ENCODE measurements at regions not wholly inside any gene's neighbourhood (a gene's known extent, or its start where the extent isn't known, plus 50 kb on each side); places are given as distances from the start of the nearest gene placed in this dataset.

DNA sequence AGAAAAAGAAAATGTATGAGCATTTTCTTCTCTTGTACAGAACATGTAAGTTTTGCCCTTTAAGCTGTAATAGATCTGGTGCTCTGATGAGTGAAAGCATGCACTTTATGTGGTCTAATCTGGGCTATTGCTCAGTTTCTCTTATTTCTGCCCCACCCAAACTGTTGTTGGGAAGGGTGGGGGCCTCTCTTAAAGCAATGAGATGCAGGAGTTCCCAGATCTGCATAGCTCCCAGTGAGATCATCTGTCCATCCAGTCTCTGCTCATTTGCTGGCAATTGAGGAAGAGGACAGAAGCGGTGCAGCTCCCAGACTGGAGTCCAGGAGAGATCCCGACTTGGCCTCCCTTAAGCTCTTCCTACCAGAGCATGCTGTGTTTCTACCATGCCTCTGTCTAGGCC, 114.9 kb upstream of the SORCS3 start:
- Mint-ChIP-seq H3K4me1 (no peaks in the 10 kb centered on the region), H3K36me3 (ENCODE audit: low read depth) (no peaks in the 10 kb centered on the region), H3K27ac (ENCODE audit: unreplicated experiment) (no peak overlapping the region), H3K9me3 (no peaks in the 10 kb centered on the region), H3K4me3 (no peak overlapping the region), H3K27me3 (ENCODE audit: low read depth) (peaks cover 3% of the 10 kb centered on the region)
- TF ChIP-seq, protein P1, sequence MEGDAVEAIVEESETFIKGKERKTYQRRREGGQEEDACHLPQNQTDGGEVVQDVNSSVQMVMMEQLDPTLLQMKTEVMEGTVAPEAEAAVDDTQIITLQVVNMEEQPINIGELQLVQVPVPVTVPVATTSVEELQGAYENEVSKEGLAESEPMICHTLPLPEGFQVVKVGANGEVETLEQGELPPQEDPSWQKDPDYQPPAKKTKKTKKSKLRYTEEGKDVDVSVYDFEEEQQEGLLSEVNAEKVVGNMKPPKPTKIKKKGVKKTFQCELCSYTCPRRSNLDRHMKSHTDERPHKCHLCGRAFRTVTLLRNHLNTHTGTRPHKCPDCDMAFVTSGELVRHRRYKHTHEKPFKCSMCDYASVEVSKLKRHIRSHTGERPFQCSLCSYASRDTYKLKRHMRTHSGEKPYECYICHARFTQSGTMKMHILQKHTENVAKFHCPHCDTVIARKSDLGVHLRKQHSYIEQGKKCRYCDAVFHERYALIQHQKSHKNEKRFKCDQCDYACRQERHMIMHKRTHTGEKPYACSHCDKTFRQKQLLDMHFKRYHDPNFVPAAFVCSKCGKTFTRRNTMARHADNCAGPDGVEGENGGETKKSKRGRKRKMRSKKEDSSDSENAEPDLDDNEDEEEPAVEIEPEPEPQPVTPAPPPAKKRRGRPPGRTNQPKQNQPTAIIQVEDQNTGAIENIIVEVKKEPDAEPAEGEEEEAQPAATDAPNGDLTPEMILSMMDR (conservative IDR thresholded peaks at IDR 0.05), result no peak
- DNase-seq (ENCODE audit: low read depth, low spot score), result no peak

DNA sequence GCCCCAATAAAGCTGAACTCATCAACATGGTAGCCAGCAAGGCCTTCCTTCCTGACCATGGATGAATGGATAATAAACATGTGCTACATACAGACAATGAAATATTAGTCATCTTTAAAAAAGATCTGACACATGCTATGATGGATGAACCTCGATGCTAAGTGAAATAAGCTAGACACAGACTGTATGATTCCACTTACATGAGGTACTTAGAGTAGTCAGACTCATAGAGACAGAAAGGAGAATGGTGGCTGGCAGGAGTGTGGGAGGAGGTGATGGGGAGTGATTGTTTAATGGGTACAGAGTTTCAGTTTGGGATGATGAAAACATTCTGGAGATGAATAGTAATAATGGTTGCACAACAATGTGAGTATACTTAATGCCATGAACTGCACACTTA, 114.1 kb upstream of the SORCS3 start:
- no peak overlapping the region for H3K27ac Mint-ChIP-seq (ENCODE audit: unreplicated experiment)
- H3K9me3 Mint-ChIP-seq, result no peaks in the 10 kb centered on the region
- no peak overlapping the region for H3K4me3 Mint-ChIP-seq
- H3K4me1 Mint-ChIP-seq, result no peaks in the 10 kb centered on the region
- DNase-seq (ENCODE audit: low read depth, low spot score), result no peak
- H3K36me3 Mint-ChIP-seq (ENCODE audit: low read depth), result no peaks in the 10 kb centered on the region
- H3K27me3 Mint-ChIP-seq (ENCODE audit: low read depth), result peaks cover 3% of the 10 kb centered on the region
- TF ChIP-seq, protein P1 (conservative IDR thresholded peaks at IDR 0.05), result no peak

DNA sequence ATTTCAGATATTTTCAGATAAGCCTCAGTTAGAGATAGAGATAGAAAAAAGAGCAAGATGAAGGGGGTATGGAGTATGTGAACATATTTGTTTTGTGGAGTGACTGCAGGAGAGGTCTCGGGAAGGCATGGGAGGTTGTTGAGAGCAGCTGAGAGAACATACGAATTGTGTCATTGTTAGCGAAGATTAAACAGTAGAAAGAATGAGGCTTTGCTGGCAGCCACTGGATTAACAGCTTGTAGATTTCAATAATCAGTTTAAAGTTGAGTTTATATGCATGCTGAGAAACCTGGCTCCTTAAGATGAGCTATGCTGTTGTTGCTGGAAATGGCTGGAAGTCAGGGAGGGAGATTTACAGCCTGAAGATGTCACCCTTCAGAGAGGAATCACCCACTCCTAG, 100.9 kb upstream of the SORCS3 start:
- H3K27ac Mint-ChIP-seq (ENCODE audit: unreplicated experiment), result no peak overlapping the region
- H3K4me1 Mint-ChIP-seq, result no peaks in the 10 kb centered on the region
- H3K27me3 Mint-ChIP-seq (ENCODE audit: low read depth), result peaks cover 38% of the 10 kb centered on the region
- H3K4me3 Mint-ChIP-seq, result no peak overlapping the region
- H3K9me3 Mint-ChIP-seq, result peaks cover 2% of the 10 kb centered on the region
- TF ChIP-seq, protein P1 (conservative IDR thresholded peaks at IDR 0.05), result no peak
- DNase-seq (ENCODE audit: low read depth, low spot score), result no peak
- H3K36me3 Mint-ChIP-seq (ENCODE audit: low read depth), result no peaks in the 10 kb centered on the region

DNA sequence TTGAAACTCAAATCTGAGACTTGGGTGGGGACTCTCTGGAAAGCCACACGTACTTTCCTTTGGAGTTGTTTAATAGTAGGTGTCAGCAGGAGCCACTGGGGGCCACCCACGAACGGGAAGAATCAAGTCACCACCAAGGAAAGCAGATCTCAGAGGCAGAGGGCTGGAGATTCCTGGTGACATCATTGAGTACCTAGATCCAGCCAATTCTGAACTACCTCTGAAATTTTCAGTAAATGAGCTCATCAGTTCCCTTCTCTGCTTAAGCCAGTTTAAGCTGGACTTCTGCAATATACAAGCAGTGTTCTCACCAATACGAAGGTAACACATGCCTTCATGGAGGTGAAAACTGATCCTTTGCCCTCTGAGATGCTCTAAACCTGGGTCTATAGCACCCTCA, 99.3 kb upstream of the SORCS3 start:
- no peaks in the 10 kb centered on the region for H3K36me3 Mint-ChIP-seq (ENCODE audit: low read depth)

DNA sequence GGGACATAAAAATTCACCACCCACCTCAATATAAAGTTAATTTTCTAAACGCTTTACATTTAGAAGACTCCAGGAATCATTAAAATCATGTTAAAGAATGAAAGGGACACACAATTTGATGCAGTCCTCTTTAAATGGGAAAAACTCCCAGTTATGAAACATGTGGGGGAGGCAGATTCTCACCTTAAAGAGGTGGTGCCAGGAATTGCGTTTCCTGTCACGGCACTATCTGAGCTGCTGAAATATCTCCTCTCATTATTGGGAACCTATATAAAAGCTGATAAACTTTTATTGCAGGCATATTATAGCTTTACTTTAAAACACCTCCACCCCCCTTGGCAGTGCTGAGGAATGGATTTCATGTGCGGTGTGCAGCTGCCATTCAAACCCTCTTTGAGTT, 94.8 kb upstream of the SORCS3 start:
- Mint-ChIP-seq H3K36me3 (ENCODE audit: low read depth) (no peaks in the 10 kb centered on the region), H3K27me3 (ENCODE audit: low read depth) (peaks cover 43% of the 10 kb centered on the region), H3K9me3 (peaks cover 7% of the 10 kb centered on the region), H3K4me3 (no peak overlapping the region), H3K4me1 (no peaks in the 10 kb centered on the region), H3K27ac (ENCODE audit: unreplicated experiment) (no peak overlapping the region)
- TF ChIP-seq, protein P1 (conservative IDR thresholded peaks at IDR 0.05), result no peak
- no peak for DNase-seq (ENCODE audit: low read depth, low spot score)

More for the DNA sequence above, 99.3 kb upstream of the SORCS3 start:
- DNase-seq (ENCODE audit: low read depth, low spot score), result no peak
- Mint-ChIP-seq H3K9me3 (peaks cover 2% of the 10 kb centered on the region), H3K4me3 (no peak overlapping the region), H3K27ac (ENCODE audit: unreplicated experiment) (no peak overlapping the region), H3K27me3 (ENCODE audit: low read depth) (peaks cover 40% of the 10 kb centered on the region), H3K4me1 (no peaks in the 10 kb centered on the region)
- TF ChIP-seq, protein P1 (conservative IDR thresholded peaks at IDR 0.05), result no peak

DNA sequence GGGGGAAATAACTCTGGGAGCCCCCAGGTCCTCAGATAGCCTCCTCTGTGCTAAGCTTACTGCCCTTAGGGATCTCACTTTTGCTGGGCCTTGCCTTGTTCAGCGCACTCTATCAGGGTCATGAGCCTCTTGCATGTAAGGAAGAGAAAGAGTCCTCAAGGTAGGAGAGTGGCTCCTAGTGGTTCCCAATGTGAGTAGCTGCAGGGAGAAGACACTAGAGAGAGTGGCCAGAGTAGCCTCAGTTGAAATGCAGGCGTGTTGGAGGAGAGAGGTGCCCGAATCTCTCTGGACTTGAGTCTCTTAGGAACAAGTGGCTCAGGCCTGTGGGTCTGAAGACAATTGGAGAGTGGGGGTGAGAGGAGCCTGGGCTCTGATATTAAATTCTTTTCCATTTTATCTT, 94.3 kb upstream of the SORCS3 start:
- Mint-ChIP-seq H3K36me3 (ENCODE audit: low read depth) (no peaks in the 10 kb centered on the region), H3K27me3 (ENCODE audit: low read depth) (peaks cover 43% of the 10 kb centered on the region), H3K4me3 (no peak overlapping the region), H3K27ac (ENCODE audit: unreplicated experiment) (no peak overlapping the region), H3K9me3 (peaks cover 7% of the 10 kb centered on the region), H3K4me1 (no peaks in the 10 kb centered on the region)
- DNase-seq (ENCODE audit: low read depth, low spot score), result no peak
- TF ChIP-seq, protein P1 (conservative IDR thresholded peaks at IDR 0.05), result no peak
